T47D (cell line): ENCODE measurements at regions not wholly inside any gene's neighbourhood (a gene's known extent, or its start where the extent isn't known, plus 50 kb on each side); places are given as distances from the start of the nearest gene placed in this dataset.

ENCODE experiments used
- DNase-seq, 2 experiments: peaks; one replicate each; pipeline versions ENCODE4 v3.0.0 to v3.0.0-alpha.2; 2011 to 2012; ENCODE audit warnings: low read depth in 1 of 2, low spot score in 1 of 2
- JUND ChIP-seq: IDR thresholded peaks from 2 replicates; pipeline ENCODE4 v1.6.1; 2012; ENCODE audit warnings: low read depth
- in situ Hi-C: cut with HindIII; loops from 2 replicates; pipeline ENCODE4 v1.10.0; 2016; ENCODE audit warnings: low sequenced_read_pairs, low pct_unique_long_range_greater_than_20kb

GRCh38 chr18:8969639-8970390, 132.7 kb upstream of the NDUFV2 start:
- no peak for TF ChIP-seq JUND
- in situ Hi-C loops: no loop called here
- no peak for DNase-seq

DNA sequence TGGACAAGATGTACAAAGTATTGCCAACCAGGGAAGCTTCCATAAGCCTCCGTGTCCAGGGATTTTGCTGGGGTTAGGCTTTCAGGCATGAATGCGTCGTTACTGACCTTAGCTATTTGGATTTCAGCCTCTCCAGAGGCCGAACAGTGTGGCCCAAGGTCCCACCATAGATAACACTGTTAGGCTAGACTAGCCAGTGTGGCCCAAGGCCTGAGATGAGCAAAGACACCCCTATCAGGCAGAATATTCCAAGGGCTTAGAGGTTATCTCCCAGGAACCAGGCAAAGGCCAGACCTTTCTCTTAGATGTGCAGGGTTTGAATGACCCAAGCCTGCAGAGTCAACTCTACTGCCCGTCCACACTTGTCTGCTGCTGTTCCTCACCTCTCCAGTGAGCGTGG, 131.7 kb upstream of the NDUFV2 start:
- in situ Hi-C loops: no loop called here
- no peak for TF ChIP-seq JUND
- no peak for DNase-seq

- no peak for DNase-seq
- no peak for TF ChIP-seq JUND
- in situ Hi-C loops: no loop called here
Measured at GRCh38 chr18:8972116-8972515, 130.4 kb upstream of the NDUFV2 start.

DNA sequence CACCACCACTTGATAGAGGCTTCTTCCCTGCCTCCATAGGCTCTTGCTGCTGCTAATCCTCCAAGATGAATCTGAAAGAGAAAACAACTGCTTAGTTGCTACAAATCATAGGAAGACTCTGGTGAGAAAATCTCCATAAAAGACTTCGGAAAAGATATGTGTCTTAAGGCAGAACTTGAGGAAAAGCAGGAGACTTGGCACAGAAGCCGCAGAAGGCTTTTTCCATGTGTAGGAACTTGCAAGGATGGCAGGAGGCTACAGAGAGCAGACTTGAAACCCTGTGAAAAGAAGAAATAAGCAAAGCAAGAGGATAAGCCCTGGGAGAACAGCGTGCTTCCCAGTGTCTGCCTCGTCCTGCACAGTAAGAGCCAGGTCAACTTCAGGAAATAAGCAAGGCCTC, 128.2 kb upstream of the NDUFV2 start:
- TF ChIP-seq JUND: no peak
- in situ Hi-C loops: no loop called here

DNA sequence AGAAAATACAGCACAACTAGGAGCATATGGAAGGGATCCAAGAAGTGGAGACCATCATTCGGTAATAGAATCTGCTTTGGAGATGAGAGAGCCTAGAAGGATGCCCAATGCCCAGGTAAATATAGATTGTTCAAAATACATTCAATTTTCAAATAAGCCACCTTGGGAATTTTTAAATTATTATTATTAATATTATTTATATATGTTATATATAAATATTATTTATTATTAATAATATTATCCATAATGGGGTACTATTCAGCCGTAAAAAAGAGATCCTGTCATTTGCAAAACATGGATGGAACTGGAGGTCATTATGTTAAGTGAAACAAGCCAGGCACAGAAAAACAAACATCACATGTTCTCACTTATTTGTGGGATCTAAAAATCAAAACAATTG, 127.8 kb upstream of the NDUFV2 start:
- in situ Hi-C loops: no loop called here
- TF ChIP-seq JUND: no peak
- DNase-seq: no peak

More for the DNA sequence above, 128.2 kb upstream of the NDUFV2 start:
- no peak for DNase-seq

GRCh38 chr18:8975624-8976023, 126.9 kb upstream of the NDUFV2 start:
- TF ChIP-seq JUND: no peak
- in situ Hi-C loops: no loop called here

GRCh38 chr18:8976606-8977005, 125.9 kb upstream of the NDUFV2 start:
- DNase-seq: no peak
- in situ Hi-C loops: no loop called here
- no peak for TF ChIP-seq JUND

More at GRCh38 chr18:8975624-8976023, 126.9 kb upstream of the NDUFV2 start:
- no peak for DNase-seq

DNA sequence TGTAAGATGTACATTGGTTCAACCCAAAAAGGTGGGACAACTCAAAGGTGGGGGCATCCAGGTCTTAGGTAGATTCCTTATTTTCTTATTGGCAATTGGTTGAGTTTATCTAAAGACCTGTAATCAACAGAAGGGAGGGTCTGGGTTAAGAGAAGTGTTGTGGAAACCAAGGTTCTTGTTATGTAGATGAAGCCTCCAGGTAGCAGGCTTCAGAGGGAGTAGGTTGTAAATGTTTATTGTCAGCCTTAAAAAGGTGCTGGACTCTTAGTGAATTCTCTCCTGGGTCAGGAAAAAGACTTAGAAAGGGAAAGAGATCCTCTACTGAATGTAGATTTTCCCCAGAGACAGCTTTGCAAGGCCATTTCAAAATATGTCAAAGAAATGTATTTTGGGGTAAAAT, 125.3 kb upstream of the NDUFV2 start:
- in situ Hi-C loops: no loop called here
- no peak for TF ChIP-seq JUND

DNA sequence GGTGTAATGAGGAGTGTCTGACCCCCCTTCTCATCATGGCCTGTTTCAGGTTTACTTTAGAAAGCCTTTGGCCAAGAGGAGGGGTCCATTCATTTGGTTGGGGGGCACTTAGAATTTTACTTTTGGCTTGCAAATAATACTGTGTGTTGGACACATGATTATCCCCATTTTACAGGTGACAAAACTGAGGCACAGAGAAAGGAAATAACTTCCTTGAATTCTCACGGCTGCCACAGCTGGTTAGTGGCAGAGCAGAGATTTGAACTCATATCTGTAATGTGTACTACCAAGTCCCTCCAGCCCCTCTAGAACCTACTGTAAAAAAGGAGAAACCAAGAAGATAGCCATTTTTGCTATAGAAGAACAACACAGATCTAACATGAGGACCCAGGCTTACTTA, 124.8 kb upstream of the NDUFV2 start:
- in situ Hi-C loops: no loop called here
- no peak for TF ChIP-seq JUND
- DNase-seq: no peak

More for the DNA sequence above, 125.3 kb upstream of the NDUFV2 start:
- DNase-seq: no peak

- TF ChIP-seq JUND: no peak
- in situ Hi-C loops: no loop called here
- no peak for DNase-seq
Measured at GRCh38 chr18:8978394-8978793, 124.1 kb upstream of the NDUFV2 start.

GRCh38 chr18:8979258-8979988, 123.1 kb upstream of the NDUFV2 start:
- TF ChIP-seq JUND: no peak
- in situ Hi-C loops: no loop called here
- no peak for DNase-seq

- in situ Hi-C loops: no loop called here
- no peak for DNase-seq
- no peak for TF ChIP-seq JUND
Measured at GRCh38 chr18:8980496-8980895, 122.0 kb upstream of the NDUFV2 start.

- in situ Hi-C loops: no loop called here
- no peak for DNase-seq
- TF ChIP-seq JUND: no peak
Measured at GRCh38 chr18:8980918-8981317, 121.6 kb upstream of the NDUFV2 start.
